ENCODE measurements at regions not wholly inside any gene's neighbourhood (a gene's known extent, or its start where the extent isn't known, plus 50 kb on each side); places are given as distances from the start of the nearest gene placed in this dataset.

- TF ChIP-seq CTCF (conservative IDR thresholded peaks at IDR 0.05 in 1 of 2, IDR thresholded peaks at IDR 0.05 in 1 of 2; ENCODE audit: low read depth in 1 of 2, low read length in 2 of 2) (peak; percentile 89 to 91), EZH2 (IDR thresholded peaks at IDR 0.05; ENCODE audit: low read length, missing control alignments) (no peak)
These were observed 157.6 kb downstream of the HERPUD2 start for GRCh38 chr7:35537067-35538023.
